IMR-90 (cell line): ENCODE measurements at regions not wholly inside any gene's neighbourhood (a gene's known extent, or its start where the extent isn't known, plus 50 kb on each side); places are given as distances from the start of the nearest gene placed in this dataset.

ENCODE experiments used
- ATAC-seq: fragments of 200-7000 bp; cut with Tn5 transposase; 2 replicates; pipeline ENCODE4 v1.9.1; 2020; ENCODE audit warnings: low read depth, mild to moderate bottlenecking, moderate library complexity
- BruUV-seq: library from RNA; stranded (reverse); fragments of 400-500 nt; replicated peaks from 2 replicates; lab custom pipeline; 2021; lab: Mats Ljungman, UMichigan
- CTCF ChIA-PET: fragments of 300-600 bp; formaldehyde crosslinking; extraction: SDS; loops from one replicate; lab custom pipeline; 2021; ENCODE audit warnings: antibody characterized with exemption; lab: Yijun Ruan, JAX
- POLR2A ChIA-PET: fragments of 300-600 bp; sonication (Branson Sonifier 250); formaldehyde crosslinking; loops from one replicate; lab custom pipeline; 2022; ENCODE audit warnings: antibody characterized with exemption; ENCODE audit not compliant: unreplicated experiment; lab: Charles Lee
- DNase-seq: peaks from one replicate; pipeline ENCODE4 v3.0.0; 2013
- H2AFZ ChIP-seq: replicated peaks from 2 replicates; pipeline ENCODE3; 2013; ENCODE audit warnings: low read length, mild to moderate bottlenecking; ENCODE audit not compliant: poor library complexity
- H2AK5ac ChIP-seq: 2 replicates; pipeline ENCODE4 v1.6.1; 2013; ENCODE audit warnings: low read depth, low read length, inconsistent platforms
- H2AK9ac ChIP-seq: replicated peaks from 2 replicates; pipeline ENCODE3; 2013; ENCODE audit warnings: mild to moderate bottlenecking, low read depth, low read length, moderate library complexity; ENCODE audit not compliant: poor library complexity
- H2BK120ac ChIP-seq: 2 replicates; pipeline ENCODE4 v1.6.1; 2013; ENCODE audit warnings: low read depth, low read length, inconsistent platforms
- H2BK15ac ChIP-seq: 3 replicates; pipeline ENCODE4 v1.6.1; 2013; ENCODE audit warnings: low read depth, low read length, inconsistent platforms
- H2BK20ac ChIP-seq: 2 replicates; pipeline ENCODE4 v1.6.1; 2013; ENCODE audit warnings: low read depth, mild to moderate bottlenecking, inconsistent platforms, low read length, moderate library complexity
- H2BK5ac ChIP-seq: 2 replicates; pipeline ENCODE4 v1.6.1; 2013; ENCODE audit warnings: mild to moderate bottlenecking, low read depth, low read length, inconsistent platforms; ENCODE audit not compliant: poor library complexity, severe bottlenecking
- H3K14ac ChIP-seq: replicated peaks from 2 replicates; pipeline ENCODE4 v1.6.1; 2013; ENCODE audit warnings: low read depth, low read length, inconsistent platforms
- H3K18ac ChIP-seq: 2 replicates; pipeline ENCODE4 v1.6.1; 2013; ENCODE audit warnings: low read depth, low read length, control low read depth
- H3K23ac ChIP-seq: 2 replicates; pipeline ENCODE4 v1.6.1; 2013; ENCODE audit warnings: low read depth, low read length, inconsistent platforms
- H3K27ac ChIP-seq: 2 replicates; pipeline ENCODE4 v1.5.1; 2013; ENCODE audit warnings: mild to moderate bottlenecking, control low read depth, low read length; ENCODE audit not compliant: insufficient read depth
- H3K27me3 ChIP-seq: 2 replicates; pipeline ENCODE4 v1.6.1; 2013; ENCODE audit warnings: low read length; ENCODE audit not compliant: control insufficient read depth, insufficient read depth
- H3K36me3 ChIP-seq: 2 replicates; pipeline ENCODE4 v1.6.1; 2013; ENCODE audit warnings: low read length, mixed read lengths; ENCODE audit not compliant: control insufficient read depth, insufficient read depth
- H3K4ac ChIP-seq: 2 replicates; pipeline ENCODE4 v1.6.1; 2013; ENCODE audit warnings: low read depth, low read length, inconsistent platforms
- H3K4me1 ChIP-seq: 2 replicates; pipeline ENCODE4 v1.6.1; 2013; ENCODE audit warnings: low read length, mixed read lengths; ENCODE audit not compliant: control insufficient read depth, insufficient read depth
- H3K4me2 ChIP-seq: 2 replicates; pipeline ENCODE4 v1.6.1; 2013; ENCODE audit warnings: low read depth, mild to moderate bottlenecking, control low read depth, low read length, moderate library complexity
- H3K4me3 ChIP-seq: 2 replicates; pipeline ENCODE4 v1.5.1; 2013; ENCODE audit warnings: low read depth, mild to moderate bottlenecking, control low read depth, low read length, moderate library complexity; ENCODE audit not compliant: insufficient read depth
- H3K56ac ChIP-seq: 2 replicates; pipeline ENCODE4 v1.6.1; 2013; ENCODE audit warnings: low read length, inconsistent platforms; ENCODE audit not compliant: insufficient read depth; ENCODE audit errors: extremely low read depth
- H3K79me1 ChIP-seq, 2 experiments: 2 replicates each; pipeline ENCODE4 v1.6.1; 2013; ENCODE audit warnings: low read length in 2 of 2, inconsistent platforms in 1 of 2, low read depth in 1 of 2
- H3K9ac ChIP-seq: 2 replicates; pipeline ENCODE4 v1.6.1; 2013; ENCODE audit warnings: low read depth, low read length, control low read depth
- H3K9me1 ChIP-seq: 2 replicates; pipeline ENCODE4 v1.6.1; 2013; ENCODE audit warnings: low read length, inconsistent platforms; ENCODE audit not compliant: insufficient read depth
- H3K9me3 ChIP-seq: 2 replicates; pipeline ENCODE4 v1.6.1; 2013; ENCODE audit warnings: low read length; ENCODE audit not compliant: control insufficient read depth, insufficient read depth
- H4K20me1 ChIP-seq: 2 replicates; pipeline ENCODE4 v1.6.1; 2013; ENCODE audit warnings: low read length, inconsistent platforms; ENCODE audit not compliant: insufficient read depth
- H4K5ac ChIP-seq: 2 replicates; pipeline ENCODE4 v1.6.1; 2013; ENCODE audit warnings: mild to moderate bottlenecking, low read depth, low read length, control low read depth
- H4K8ac ChIP-seq, 2 experiments: 2 replicates each; pipeline ENCODE4 v1.6.1; 2013; ENCODE audit warnings: low read depth in 2 of 2, low read length in 2 of 2, control low read depth in 1 of 2, inconsistent platforms in 1 of 2
- H4K91ac ChIP-seq: 2 replicates; pipeline ENCODE4 v1.6.1; 2013; ENCODE audit warnings: low read depth, low read length, inconsistent platforms; ENCODE audit not compliant: insufficient read depth
- BHLHE40 ChIP-seq: fragments of 150-350 bp; IDR thresholded peaks from 2 replicates; pipeline ENCODE4 v1.6.1; 2016; ENCODE audit warnings: mild to moderate bottlenecking, low read depth, low read length
- CEBPB ChIP-seq: IDR thresholded peaks from 2 replicates; pipeline ENCODE4 v1.6.1; 2012; ENCODE audit warnings: low read depth, low read length, improper control_type of control experiment
- CHD1 ChIP-seq: IDR thresholded peaks from 2 replicates; pipeline ENCODE4 v1.6.1; 2012; ENCODE audit warnings: low read depth, low read length, improper control_type of control experiment
- FOS ChIP-seq: fragments of 150-350 bp; IDR thresholded peaks from 2 replicates; pipeline ENCODE4 v1.6.1; 2016; ENCODE audit warnings: low read depth, low read length
- MAFK ChIP-seq: IDR thresholded peaks from 2 replicates; pipeline ENCODE4 v1.6.1; 2012; ENCODE audit warnings: low read depth, low read length, improper control_type of control experiment
- MAZ ChIP-seq: IDR thresholded peaks from 2 replicates; pipeline ENCODE4 v1.6.1; 2012; ENCODE audit warnings: low read depth, mild to moderate bottlenecking, low read length, improper control_type of control experiment, moderate library complexity, borderline replicate concordance
- MXI1 ChIP-seq: IDR thresholded peaks from 2 replicates; pipeline ENCODE4 v1.6.1; 2012; ENCODE audit warnings: low read depth, mild to moderate bottlenecking, low read length, moderate library complexity, borderline replicate concordance
- NFE2L2 ChIP-seq: fragments of 150-350 bp; IDR thresholded peaks from 2 replicates; pipeline ENCODE4 v1.6.1; 2016; ENCODE audit warnings: low read depth, mild to moderate bottlenecking, low read length
- POLR2A ChIP-seq: IDR thresholded peaks from 2 replicates; pipeline ENCODE4 v1.6.1; 2012; ENCODE audit warnings: mild to moderate bottlenecking, low read depth, low read length
- RAD21 ChIP-seq: IDR thresholded peaks from 2 replicates; pipeline ENCODE4 v1.6.1; 2012; ENCODE audit warnings: low read length, improper control_type of control experiment
- RCOR1 ChIP-seq: IDR thresholded peaks from 2 replicates; pipeline ENCODE4 v1.6.1; 2012; ENCODE audit warnings: mild to moderate bottlenecking, low read length, improper control_type of control experiment; ENCODE audit not compliant: insufficient replicate concordance
- RFX5 ChIP-seq: IDR thresholded peaks from 2 replicates; pipeline ENCODE4 v1.8.0; 2012; ENCODE audit warnings: low read depth, mild to moderate bottlenecking, low read length, moderate library complexity
- SMC3 ChIP-seq: fragments of 150-350 bp; IDR thresholded peaks from 2 replicates; pipeline ENCODE4 v1.6.1; 2016; ENCODE audit warnings: low read depth, mild to moderate bottlenecking, antibody characterized with exemption, low read length, moderate library complexity
- WGBS, 2 experiments: methylation state at CpG; one replicate each; pipeline versions ENCODE4 v1.1.5 to v1.1.7; 2013; ENCODE audit warnings: missing lambda C conversion rate in 2 of 2; ENCODE audit not compliant: insufficient read length in 1 of 2; ENCODE audit errors: extremely low coverage in 2 of 2; 5-methylcytosine and 5-hydroxymethylcytosine counted together
- dilution Hi-C: fragments of 300-500 bp; cut with HindIII; formaldehyde crosslinking; loops from one replicate; pipeline ENCODE4 v1.14.3; 2018; ENCODE audit warnings: low sequenced_read_pairs; ENCODE audit not compliant: unreplicated experiment
- in situ Hi-C: fragments of 300-500 bp; cut with MboI; formaldehyde crosslinking; loops from 3 replicates; pipeline ENCODE4 v1.14.3; 2019; ENCODE audit warnings: low sequenced_read_pairs, inconsistent platforms, mixed read lengths
- intact Hi-C: fragments of 100-400 bp; cut with micrococcal nuclease; formaldehyde crosslinking; loops from 2 replicates; pipeline ENCODE4 v1.10.0; 2022
- TF ChIP-seq, protein P1 (sequence below): conservative IDR thresholded peaks from 2 replicates; pipeline ENCODE4 v1.5.1; 2012; ENCODE audit warnings: mild to moderate bottlenecking, low read depth, low read length, improper control_type of control experiment
- TF ChIP-seq, protein P2 (sequence below): fragments of 150-350 bp; IDR thresholded peaks from 2 replicates; pipeline ENCODE4 v1.6.1; 2017; ENCODE audit warnings: mild to moderate bottlenecking, antibody characterized with exemption, low read length, low read depth

DNA sequence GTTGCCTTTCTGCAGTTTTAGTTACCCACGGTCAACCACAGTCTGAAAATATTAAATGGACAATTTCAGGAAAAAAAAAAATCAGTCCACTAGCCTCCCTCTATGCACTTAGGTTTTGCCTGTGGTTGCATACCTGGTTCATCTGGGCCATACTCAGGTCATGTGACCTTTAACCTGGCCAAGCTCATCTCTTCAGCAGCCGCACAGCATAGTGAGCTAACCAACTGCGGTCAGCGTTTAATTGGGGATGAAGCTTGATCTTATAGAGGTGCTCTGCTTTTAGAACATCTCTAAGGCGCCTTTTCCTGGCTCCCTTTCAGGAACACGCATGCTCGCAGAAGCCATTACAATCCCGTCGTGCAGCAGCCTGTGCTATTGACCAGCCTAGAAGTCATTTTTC lies 177.2 kb upstream of the HMGA2 start:
- Histone ChIP-seq H3K18ac (peak overlapping the region; percentile 42; the same call in 1 of the 2 replicates), H3K9ac (no peak overlapping the region), H3K14ac (peak overlapping the region; percentile 95), H2BK20ac (peak overlapping the region; percentile 90), H2AK9ac (no peak overlapping the region), H2AFZ (peak overlapping the region; percentile 13), H3K36me3 (no peaks in the 10 kb centered on the region), H2BK120ac (peak overlapping the region; percentile 90), H3K4me1 (peaks cover 6% of the 10 kb centered on the region), H4K20me1 (no peaks in the 10 kb centered on the region), H3K4me2 (no peak overlapping the region), H4K91ac (peak overlapping the region; percentile 40; the same call in 1 of the 2 replicates), H3K4ac (peak overlapping the region; percentile 87), H2AK5ac (peak overlapping the region; percentile 96), H3K9me1 (peaks cover 2% of the 10 kb centered on the region; the same call in 1 of the 2 replicates), H3K23ac (peak overlapping the region; percentile 59; the same call in 1 of the 2 replicates), H2BK5ac (peak overlapping the region; percentile 96), H3K79me1 (peaks cover 3 to 21% of the 10 kb centered on the region in 2 experiments; a peak in 2 of 4 replicates), H3K9me3 (no peaks in the 10 kb centered on the region), H4K8ac (peak overlapping the region; percentile 89 to 97), H4K5ac (peak overlapping the region; percentile 73), H2BK15ac (peak overlapping the region; percentile 99), H3K4me3 (no peak overlapping the region), H3K56ac (no peak overlapping the region), H3K27me3 (no peaks in the 10 kb centered on the region), H3K27ac (peak overlapping the region; percentile 47)
- POLR2A ChIA-PET, result no interaction called here
- TF ChIP-seq MXI1 (no peak), BHLHE40 (no peak), RFX5 (no peak), CEBPB (no peak), SMC3 (no peak), MAZ (no peak), RCOR1 (no peak), FOS (no peak), MAFK (no peak), CHD1 (no peak), NFE2L2 (no peak), POLR2A (no peak), RAD21 (no peak)
- TF ChIP-seq, protein P1, sequence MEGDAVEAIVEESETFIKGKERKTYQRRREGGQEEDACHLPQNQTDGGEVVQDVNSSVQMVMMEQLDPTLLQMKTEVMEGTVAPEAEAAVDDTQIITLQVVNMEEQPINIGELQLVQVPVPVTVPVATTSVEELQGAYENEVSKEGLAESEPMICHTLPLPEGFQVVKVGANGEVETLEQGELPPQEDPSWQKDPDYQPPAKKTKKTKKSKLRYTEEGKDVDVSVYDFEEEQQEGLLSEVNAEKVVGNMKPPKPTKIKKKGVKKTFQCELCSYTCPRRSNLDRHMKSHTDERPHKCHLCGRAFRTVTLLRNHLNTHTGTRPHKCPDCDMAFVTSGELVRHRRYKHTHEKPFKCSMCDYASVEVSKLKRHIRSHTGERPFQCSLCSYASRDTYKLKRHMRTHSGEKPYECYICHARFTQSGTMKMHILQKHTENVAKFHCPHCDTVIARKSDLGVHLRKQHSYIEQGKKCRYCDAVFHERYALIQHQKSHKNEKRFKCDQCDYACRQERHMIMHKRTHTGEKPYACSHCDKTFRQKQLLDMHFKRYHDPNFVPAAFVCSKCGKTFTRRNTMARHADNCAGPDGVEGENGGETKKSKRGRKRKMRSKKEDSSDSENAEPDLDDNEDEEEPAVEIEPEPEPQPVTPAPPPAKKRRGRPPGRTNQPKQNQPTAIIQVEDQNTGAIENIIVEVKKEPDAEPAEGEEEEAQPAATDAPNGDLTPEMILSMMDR, result no peak
- TF ChIP-seq, protein P2, sequence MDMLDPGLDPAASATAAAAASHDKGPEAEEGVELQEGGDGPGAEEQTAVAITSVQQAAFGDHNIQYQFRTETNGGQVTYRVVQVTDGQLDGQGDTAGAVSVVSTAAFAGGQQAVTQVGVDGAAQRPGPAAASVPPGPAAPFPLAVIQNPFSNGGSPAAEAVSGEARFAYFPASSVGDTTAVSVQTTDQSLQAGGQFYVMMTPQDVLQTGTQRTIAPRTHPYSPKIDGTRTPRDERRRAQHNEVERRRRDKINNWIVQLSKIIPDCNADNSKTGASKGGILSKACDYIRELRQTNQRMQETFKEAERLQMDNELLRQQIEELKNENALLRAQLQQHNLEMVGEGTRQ, result no peak
- intact Hi-C loops (no loop called here), dilution Hi-C loops (no loop called here), in situ Hi-C loops (no loop called here)
- no TSS peak for BruUV-seq
- DNase-seq (no peak), ATAC-seq (no peak)
- 100% methylated on average over 3 of the region's 9 CpGs; no CpG with 5 or more reads in 1 of the 2 experiments for WGBS, 2 experiments
- CTCF ChIA-PET, result no interaction called here
